ENCODE measurements at regions not wholly inside any gene's neighbourhood (a gene's known extent, or its start where the extent isn't known, plus 50 kb on each side); places are given as distances from the start of the nearest gene placed in this dataset.
"Not testable (repeated sequence)": the region's sequence is repeated elsewhere in the genome, so short reads cannot be mapped to it uniquely, and the experiment has no call there.

DNA sequence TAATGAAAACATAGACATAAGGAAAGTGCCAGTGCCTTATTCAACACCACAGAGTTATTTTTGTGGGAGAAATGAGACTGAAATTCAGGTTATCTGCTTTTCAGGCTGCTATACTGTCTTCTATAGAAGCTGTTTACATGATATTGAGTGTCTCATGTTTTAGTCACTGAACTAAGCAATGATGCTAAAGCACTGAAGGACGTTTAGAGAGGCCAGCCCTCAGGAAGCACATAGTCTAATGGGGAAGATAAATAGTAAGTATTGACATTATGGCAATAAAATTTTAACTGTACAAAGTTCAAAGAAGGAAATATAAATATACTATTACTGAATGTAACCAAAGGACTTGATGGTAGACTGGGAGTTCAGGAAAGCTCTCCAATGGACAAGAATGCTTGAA, 186.4 kb upstream of the ZC3H15 start:
- no peak for DNase-seq (ENCODE audit: low spot score)

DNA sequence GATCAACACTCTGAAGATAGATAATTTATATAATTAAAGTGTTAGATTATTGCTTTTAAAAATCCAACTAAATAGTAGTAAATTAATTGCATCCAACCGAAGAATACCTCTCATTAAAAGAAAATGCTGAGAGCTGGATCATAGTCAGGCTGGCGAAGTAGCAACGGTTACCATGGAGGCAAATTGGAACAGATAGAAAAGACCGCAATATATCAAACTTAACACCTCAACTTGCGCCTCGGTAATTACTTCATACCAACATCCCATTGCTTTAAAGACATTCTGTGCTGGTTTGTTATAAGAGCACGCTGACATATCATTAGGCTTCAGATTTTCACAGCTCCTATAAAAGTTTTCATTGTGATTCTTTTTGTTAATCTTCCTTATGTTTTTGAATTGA, 183.8 kb upstream of the ZC3H15 start:
- no peak for DNase-seq (ENCODE audit: low spot score)

DNA sequence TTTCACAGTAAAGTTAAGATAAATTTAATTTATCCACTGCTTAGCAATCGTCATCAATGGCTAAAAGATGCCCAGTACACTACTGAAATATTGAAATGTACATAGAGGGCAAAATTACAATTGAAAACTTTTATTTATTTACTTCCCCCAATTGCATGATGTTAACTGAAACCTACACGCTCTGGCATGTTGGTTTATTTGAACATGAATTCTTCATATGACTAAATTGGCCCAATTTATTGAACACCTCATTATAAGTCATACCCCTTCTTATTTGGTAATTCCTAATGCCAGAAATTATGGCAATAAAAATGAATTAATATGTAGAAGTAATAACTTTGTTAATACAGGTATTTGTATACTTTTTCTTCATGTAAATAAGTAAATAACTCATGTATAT, 183.0 kb upstream of the ZC3H15 start:
- DNase-seq (ENCODE audit: low spot score) = no peak

DNA sequence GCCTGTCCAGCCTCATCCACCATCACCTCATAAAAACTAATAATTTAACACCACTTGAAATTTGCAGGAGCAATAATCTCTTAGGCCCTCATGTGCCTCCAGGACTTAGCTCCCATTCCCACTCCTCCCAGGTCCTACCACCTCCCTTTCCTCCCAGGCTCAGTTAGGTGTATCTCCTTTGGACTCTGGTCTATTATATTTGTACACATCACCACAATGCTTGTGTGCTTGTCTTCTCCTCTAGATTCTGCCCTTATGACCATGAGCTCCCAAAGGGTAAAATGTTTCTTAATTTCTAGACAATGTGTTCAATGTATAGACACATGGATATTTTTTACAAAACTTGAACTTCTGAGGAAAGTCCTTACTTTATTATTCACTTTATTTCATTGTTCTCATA, 182.0 kb upstream of the ZC3H15 start:
- DNase-seq (ENCODE audit: low spot score) = no peak

DNA sequence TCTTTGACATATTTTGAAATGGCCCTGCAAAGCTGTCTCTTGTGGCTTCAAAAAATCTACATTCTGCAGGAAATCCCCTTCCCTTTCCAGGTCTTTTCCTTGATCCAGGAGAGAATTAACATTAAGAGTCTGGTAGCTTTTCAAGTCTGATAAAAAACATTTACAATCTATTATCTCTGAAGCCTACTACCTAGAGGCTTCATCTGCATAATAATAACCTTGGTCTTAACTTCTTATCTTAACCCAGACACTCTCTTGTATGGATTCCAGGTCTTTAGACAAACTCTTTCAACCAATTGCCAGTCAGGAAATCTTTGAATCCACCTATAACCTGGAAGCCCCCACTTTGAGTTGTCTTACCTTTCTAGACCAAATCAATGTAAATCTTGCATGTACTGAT, 179.3 kb upstream of the ZC3H15 start:
- DNase-seq (ENCODE audit: low spot score) = no peak

DNA sequence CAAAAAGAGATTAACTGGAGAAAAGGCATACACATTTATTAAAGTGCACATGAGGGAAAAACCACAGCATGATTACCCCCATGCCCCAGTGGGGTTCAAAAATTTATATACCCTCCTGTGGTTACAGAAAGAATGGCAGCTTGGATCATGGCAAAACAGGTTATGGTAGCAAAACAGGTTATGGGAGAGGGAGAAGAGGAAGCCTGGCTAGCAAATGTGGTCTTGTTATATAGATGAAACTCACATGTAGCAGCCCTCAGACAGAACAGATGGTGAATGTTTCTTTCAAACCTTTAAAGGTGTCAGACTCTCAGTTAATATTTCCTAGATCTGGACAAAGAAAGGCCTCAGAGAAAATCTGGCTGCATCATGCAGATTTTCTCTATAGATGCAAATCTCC, 178.2 kb upstream of the ZC3H15 start:
- no peak for DNase-seq (ENCODE audit: low spot score)

DNA sequence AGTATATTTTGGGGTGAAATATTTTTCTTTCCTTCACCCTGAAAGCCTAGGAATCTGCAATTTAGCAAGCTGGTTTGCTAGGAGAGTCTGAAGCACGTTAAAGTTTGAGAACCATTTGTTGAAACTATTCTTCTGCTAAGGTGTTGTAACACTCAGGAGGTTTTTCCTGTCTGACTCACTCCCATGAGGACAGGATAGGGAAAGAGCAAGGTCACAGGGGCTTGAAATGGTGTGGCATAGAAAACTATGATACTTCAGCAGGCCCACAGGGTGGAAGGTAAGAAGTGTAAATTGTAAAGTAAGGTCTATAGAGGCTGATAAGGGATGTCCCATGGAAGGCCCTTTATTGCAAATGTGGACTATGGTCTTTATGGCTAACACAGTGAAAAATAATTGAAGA, 177.7 kb upstream of the ZC3H15 start:
- DNase-seq (ENCODE audit: low spot score) = peak; percentile 5

DNA sequence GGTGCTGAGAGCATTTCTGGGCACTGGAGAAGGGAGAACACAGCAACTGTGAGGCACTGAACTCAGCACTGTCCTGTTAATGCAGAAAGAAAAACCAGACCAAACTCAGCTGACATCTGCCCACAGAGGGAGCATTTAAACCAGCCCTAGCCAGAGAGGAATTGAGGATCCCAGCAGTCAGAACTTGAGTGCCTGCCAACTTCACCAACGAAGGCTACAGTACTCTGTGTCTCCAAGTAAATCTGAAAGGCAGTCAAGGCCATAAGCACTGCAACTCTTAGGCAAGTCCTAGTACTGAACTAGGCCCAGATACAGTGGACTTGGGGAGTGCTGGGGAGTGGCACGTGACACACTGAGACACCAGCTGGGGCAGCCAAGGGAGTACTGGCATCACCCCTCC, 176.2 kb upstream of the ZC3H15 start:
- DNase-seq (ENCODE audit: low spot score) = no peak

DNA sequence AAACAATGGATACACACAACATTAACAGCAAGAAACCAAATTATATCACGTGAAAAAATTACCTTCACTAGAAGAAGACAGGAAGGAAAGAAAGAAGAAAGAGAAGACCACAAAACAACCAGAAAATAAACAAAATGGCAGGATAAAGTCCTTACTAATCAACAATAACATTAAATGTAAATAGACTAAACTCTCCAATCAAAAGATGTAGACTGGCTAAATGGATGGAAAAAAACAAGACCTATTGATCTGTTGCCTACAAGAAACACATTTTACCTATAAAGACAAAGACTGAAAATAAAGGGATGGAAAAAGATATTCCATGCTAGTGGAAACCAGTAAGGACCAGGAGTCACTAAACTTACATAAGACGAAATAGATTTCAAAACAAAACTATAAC, 167.0 kb upstream of the ZC3H15 start:
- DNase-seq (ENCODE audit: low spot score) = no peak

DNA sequence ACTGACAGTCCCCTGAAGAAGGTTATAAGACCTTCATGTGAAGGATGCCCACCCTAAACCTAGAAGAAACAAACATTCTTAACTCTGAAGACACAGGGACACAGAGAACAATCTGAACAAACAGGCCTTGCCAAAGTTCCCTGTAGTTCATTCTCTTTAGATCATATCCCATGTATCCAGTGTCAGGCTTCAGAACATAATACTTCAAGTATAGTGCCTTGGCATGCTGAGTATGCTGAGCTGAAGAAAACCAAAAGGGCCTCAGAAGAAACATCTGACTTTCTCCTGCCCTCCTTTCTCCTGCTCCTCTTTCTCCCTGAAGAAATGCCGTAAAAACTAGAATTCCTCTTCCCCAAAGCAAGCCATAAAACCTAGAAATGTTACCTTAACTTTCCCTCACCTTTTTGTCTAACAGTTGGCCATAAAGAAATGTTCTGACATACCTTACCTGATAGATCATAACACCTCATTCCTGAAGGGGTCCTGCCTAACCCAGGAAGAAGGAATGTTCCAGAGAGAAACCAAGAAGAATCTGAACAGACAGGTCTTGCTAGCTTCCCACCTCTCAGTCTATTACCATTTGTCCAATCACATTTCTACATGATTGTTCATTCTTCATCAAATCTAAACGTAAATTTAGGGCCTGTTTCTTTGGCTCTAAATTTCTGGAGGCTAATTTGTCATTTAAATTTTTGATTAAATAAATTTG, 160.1 kb upstream of the ZC3H15 start:
- no peak for DNase-seq (ENCODE audit: low spot score)

DNA sequence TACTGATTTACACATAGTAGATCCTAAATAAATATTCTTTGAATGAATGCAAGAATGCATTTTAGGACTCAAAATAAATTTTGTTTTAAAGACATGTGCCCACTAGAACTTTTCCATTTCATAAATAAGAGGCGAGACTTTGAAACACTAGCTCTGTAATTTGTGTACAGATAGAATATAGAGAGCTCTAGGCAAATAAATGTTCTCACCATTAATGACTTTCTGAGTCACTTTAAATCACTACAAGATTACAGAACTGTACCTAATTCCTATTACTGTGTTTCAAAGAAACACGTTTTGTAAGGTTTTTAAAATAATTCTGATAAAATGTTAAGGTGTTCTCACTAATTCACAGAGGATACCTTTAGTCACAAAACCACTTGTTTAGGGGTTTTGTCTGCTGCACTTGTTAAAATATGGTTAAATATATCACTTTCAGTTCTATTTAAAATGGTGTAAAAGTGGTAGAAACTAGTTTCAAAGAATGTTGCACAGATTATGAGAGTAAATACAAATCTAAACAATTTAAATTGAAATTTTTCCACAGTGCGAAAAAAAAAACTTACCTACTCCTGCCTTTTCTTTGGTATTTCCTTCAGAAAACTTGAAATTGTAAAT, 158.7 kb upstream of the ZC3H15 start:
- no peak for DNase-seq (ENCODE audit: low spot score)

DNA sequence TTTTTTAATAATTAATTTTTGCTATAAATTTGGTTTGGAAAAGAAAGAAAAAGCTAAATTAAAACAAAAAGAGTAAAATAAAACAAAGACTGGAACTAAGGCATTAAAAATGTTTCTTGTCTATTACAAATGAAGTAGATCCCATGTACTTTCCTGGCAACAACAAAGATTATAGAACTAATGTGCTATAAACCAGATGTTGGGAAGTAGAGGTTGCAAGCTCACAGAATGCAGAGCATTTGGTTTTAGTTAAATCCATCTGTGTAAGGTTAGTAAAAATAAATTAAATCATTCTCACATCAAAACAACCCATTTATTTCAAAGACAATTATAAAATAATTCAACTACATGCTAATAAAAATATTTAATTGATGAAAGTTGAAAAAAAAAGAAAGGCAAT, 157.2 kb upstream of the ZC3H15 start:
- no peak for DNase-seq (ENCODE audit: low spot score)

DNA sequence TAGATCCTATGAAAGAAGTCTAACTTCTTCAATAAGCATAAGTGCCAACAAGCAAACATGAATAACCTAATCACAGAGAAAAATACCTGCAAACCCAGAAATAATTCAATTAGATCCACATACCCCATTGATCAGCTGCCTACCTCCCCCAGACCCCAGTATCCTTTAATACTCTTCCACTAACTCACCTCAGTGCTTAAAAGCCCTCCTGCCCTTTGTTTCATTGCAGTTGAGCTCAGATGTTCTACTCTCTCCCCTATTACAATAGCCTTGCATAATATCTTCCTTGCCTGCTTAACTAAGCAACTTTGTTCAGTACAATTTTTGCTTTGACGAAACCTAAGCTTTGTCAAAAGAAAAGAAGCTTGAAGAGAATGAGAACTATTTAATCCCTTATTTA, 156.0 kb upstream of the ZC3H15 start:
- DNase-seq (ENCODE audit: low spot score) = no peak

DNA sequence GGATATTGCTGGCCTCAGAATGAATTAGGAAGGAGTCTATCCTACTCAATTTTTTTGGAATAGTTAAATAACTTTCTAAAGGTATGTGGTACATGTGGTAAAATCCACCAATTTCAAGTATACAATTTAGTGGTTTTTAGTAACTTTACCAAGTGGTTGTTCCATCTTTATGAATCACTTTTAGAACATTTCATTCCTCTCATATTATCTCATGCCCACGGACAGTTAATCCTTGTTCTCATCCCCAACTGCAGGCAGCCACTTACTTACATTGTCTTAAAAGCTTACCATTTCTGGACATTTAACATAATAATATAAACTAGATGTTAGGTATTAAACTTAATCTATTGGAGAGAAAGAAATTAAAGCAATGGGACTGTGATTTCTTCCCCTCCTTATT, 146.3 kb upstream of the ZC3H15 start:
- DNase-seq (ENCODE audit: low spot score) = no peak

DNA sequence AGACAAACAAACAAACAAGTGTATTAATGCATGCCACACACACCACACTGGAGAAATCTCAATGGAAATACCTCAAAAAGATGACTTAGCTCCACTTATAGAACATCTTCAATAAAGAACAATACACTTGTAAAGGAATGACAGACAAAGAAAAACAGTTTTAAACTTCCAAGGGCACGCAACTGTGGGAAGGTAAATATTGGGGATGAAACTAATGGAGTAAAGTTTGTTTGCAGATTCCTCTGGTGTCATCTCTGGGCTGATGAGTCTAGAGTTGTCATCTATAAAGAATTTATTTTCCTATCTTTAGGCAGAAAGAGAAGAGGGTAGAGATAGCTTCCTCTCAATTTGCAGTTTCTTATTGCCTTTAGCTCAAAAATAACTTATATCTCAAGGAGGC, 144.0 kb upstream of the ZC3H15 start:
- no peak for DNase-seq (ENCODE audit: low spot score)

DNA sequence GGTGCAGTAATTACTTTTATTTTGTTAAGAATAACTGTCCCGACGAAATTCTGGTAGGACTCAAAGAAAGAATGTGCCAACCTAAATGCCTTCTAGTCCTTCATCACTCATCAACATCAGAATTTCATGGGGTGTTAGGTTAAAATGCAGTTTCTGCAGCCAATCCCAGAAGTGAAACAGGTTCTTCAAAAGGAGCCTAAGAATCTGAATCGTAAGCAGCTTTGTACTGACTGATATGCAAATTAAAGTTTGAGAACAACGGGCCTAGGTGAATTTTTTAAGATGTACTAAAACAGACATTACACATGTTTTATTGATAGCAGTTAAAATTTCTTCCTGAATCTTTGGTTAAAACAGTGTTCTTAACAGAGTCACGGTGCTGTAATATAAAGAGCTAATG, 140.3 kb upstream of the ZC3H15 start:
- no peak for DNase-seq (ENCODE audit: low spot score)

DNA sequence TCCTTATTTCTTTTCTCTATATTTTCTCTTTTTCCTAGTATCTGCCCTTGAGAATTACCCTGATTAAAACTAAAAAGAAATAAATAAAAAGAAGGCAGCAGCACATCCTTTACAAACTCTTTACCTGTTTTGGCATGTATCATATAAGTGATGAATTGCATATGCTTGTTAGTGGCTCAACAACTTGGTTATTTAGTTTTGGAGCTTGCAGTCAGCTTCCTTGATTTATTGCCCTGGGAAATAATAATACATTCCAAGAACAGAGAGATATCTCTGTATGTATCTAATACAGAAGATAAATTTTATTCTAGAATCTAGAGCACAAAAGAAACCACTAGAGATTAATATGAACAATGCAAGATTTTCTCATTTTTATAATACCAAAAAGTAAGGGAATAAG, 139.8 kb upstream of the ZC3H15 start:
- no peak for DNase-seq (ENCODE audit: low spot score)

DNA sequence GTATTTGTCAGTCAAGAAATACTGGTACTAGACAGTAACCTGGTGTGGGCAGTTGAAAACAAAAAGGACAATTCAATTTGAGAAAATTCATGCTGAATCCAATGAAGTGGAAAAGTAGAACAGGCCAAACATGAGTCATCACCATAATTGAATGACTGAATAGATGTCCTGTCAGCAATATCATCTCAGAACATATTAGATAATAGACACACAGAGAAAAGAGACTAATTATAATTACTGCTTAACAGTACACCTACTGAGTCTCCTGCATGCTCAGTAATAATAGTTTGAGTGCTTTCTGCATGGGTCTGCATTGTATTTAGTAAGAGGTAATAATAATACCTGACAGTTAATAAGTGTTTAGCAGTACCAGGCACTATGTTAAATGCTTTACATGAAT, 138.6 kb upstream of the ZC3H15 start:
- no peak for DNase-seq (ENCODE audit: low spot score)

DNA sequence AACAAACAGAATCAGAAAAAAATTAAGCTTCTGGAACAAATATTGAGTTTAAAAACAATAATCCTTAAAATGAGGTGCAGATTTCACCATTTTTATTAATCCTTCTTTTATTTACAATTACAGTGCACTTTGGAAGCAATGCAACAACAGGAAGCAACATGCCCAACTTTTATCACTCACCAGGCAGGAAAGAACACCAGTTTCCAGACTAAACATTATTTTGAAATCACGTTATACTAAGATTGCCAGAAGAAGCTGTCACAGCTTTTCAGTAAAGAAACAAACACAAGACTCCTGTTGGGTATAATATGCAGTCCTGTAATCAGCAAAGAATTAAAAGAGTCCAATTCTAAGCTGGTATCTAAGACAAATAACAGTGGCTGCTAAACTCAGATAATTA, 137.9 kb upstream of the ZC3H15 start:
- DNase-seq (ENCODE audit: low spot score) = no peak

DNA sequence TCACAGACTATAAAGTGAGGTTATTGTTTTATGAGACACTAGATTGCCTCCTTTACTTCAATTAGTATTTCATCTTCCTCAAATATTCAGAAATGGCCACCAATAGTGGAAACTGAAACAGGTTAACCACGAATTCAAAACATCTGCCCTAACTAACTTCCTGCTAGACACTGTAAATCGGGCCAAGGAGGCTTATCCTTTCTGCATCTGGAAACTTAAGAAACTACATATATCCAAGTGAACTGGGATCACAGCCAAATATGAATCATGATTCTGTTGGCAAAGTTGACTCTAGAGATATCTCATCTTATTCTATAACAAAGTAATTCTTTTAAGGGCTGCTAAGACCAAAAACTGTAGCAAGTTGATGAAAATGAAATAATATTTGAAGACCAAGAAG, 136.6 kb upstream of the ZC3H15 start:
- DNase-seq (ENCODE audit: low spot score) = peak; percentile 70

DNA sequence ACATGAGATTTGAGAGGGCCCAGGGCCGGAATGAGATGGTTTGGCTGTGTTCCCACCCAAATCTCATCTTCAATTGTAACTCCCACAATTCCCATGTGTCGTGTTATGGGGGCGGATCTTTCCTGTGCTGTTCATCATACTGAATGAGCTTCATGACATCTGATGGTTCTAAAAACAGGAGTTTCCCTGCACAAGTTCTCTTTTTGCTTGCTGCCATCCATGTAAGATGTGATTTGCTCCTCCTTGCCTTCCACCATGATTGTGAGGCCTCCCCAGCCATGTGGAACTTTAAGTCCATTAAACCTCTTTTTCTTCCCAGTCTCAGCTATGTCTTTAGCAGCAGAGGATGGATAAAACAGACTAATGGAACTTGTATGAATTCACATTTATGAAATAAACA, 131.9 kb upstream of the ZC3H15 start:
- not testable (repeated sequence) for DNase-seq (ENCODE audit: low spot score)

DNA sequence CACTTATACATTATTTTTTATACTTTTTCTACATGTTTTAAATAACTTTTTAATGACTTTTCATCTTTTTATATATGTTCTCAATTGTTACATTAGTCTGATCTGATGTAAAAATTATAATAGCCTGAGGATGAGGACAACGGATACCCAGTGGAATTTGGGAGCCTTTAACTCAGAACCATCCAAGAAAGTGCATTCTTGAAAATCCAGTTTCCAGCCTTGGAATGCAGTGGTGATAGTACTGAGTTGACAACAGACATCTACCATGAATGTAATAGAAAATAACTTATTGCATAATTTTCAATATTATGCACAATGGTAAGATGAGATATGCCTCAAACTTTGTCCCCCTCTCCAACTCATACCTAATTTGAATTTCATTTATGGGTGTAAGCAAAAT, 120.7 kb upstream of the ZC3H15 start:
- DNase-seq (ENCODE audit: low spot score) = no peak

DNA sequence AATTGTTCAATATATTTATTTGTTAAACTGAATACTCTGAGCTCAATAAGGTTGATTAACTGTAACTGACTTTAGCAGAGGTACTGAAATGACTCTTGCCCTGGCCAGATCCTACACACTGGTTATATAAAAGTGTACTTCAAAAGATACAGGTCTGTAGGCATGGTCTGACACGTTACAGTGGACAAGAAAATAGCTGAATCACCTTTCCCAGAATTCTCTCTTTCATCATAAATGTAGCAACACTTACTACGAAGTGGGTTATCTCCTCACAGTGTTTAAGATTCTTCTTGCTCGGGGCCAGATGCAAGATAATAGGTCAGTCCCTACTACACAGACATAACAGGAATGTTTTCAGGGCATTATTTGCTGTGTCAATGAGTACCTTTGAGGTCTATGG, 107.0 kb upstream of the ZC3H15 start:
- DNase-seq (ENCODE audit: low spot score) = no peak

DNA sequence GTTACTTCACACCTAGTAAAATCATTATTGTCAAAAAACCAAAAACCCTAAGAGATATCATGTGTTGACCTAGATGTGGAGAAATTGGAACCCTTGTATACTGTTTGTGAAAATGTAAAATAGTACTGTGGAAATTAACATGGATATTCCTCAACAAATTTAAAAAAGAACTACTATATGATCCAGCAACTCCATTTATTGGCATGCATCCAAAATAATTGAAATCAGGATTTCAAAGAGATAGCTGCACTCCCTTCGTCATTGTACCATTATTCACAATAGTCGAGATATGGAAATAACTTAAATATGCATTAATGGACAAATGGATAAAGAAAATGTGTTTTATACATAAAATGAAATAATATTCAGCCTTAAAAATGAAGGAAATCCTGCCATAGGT, 105.3 kb upstream of the ZC3H15 start:
- DNase-seq (ENCODE audit: low spot score) = no peak

Measured in kidney capillary endothelial cell (primary cell).